ENCODE measurements at regions not wholly inside any gene's neighbourhood (a gene's known extent, or its start where the extent isn't known, plus 50 kb on each side); places are given as distances from the start of the nearest gene placed in this dataset.
"Not testable (repeated sequence)": the region's sequence is repeated elsewhere in the genome, so short reads cannot be mapped to it uniquely, and the experiment has no call there.

GRCh38 chr11:38598418-38598817 is 2000.4 kb upstream of the RAG2 start:
- Mint-ChIP-seq H3K4me1 (no peaks in the 10 kb centered on the region), H3K27me3 (ENCODE audit: low read depth) (no peaks in the 10 kb centered on the region), H3K27ac (no peak overlapping the region), H3K36me3 (peaks cover 45% of the 10 kb centered on the region), H3K4me3 (no peak overlapping the region), H3K9me3 (peaks cover 66% of the 10 kb centered on the region)
- TF ChIP-seq SMAD4 (CRISPR knock-in tag; IDR thresholded peaks at IDR 0.05) (no peak), ZNF281 (CRISPR knock-in tag; IDR thresholded peaks at IDR 0.05) (no peak), USF1 (CRISPR knock-in tag; IDR thresholded peaks at IDR 0.05) (no peak), ZMAT4 (CRISPR knock-in tag; IDR thresholded peaks at IDR 0.05) (no peak), RORB (CRISPR knock-in tag; IDR thresholded peaks at IDR 0.05) (no peak), ARID4B (CRISPR knock-in tag; IDR thresholded peaks at IDR 0.05; ENCODE audit: borderline replicate concordance) (no peak), TEAD4 (CRISPR knock-in tag; IDR thresholded peaks at IDR 0.05) (no peak), ATF1 (CRISPR knock-in tag; IDR thresholded peaks at IDR 0.05) (no peak), FOXP1 (CRISPR knock-in tag; IDR thresholded peaks at IDR 0.05; ENCODE audit: borderline replicate concordance) (no peak), ZNF416 (CRISPR knock-in tag; IDR thresholded peaks at IDR 0.05) (no peak), JAZF1 (CRISPR knock-in tag; IDR thresholded peaks at IDR 0.05) (no peak), NR3C1 (CRISPR knock-in tag; conservative IDR thresholded peaks at IDR 0.05; ENCODE audit: low read depth) (no peak), ZNF512 (CRISPR knock-in tag; IDR thresholded peaks at IDR 0.05; ENCODE audit: borderline replicate concordance) (no peak), NFE2L1 (CRISPR knock-in tag; IDR thresholded peaks at IDR 0.05) (no peak), EMX1 (CRISPR knock-in tag; IDR thresholded peaks at IDR 0.05) (no peak), CDX4 (CRISPR knock-in tag; IDR thresholded peaks at IDR 0.05; ENCODE audit: borderline replicate concordance) (no peak), CREM (CRISPR knock-in tag; IDR thresholded peaks at IDR 0.05) (no peak), STAT6 (CRISPR knock-in tag; conservative IDR thresholded peaks at IDR 0.05; ENCODE audit: low read depth) (no peak)
- ChIA-PET CTCF (no interaction called here), POLR2A (no interaction called here)
- DNase-seq (ENCODE audit: low spot score) (no peak), ATAC-seq (no peak)

- H3K27me3 Mint-ChIP-seq (ENCODE audit: low read depth); H3K27ac Mint-ChIP-seq; ATAC-seq; DNase-seq (ENCODE audit: low spot score); H3K4me1 Mint-ChIP-seq; CTCF ChIA-PET; H3K4me3 Mint-ChIP-seq; POLR2A ChIA-PET: not testable (repeated sequence)
- Mint-ChIP-seq H3K36me3 (peaks cover 36% of the 10 kb centered on the region), H3K9me3 (peaks cover 57% of the 10 kb centered on the region)
Observed at GRCh38 chr11:38595359-38596016, 1997.5 kb upstream of the RAG2 start.

All from WTC11 (cell line).